ENCODE measurements at regions not wholly inside any gene's neighbourhood (a gene's known extent, or its start where the extent isn't known, plus 50 kb on each side); places are given as distances from the start of the nearest gene placed in this dataset.

DNA sequence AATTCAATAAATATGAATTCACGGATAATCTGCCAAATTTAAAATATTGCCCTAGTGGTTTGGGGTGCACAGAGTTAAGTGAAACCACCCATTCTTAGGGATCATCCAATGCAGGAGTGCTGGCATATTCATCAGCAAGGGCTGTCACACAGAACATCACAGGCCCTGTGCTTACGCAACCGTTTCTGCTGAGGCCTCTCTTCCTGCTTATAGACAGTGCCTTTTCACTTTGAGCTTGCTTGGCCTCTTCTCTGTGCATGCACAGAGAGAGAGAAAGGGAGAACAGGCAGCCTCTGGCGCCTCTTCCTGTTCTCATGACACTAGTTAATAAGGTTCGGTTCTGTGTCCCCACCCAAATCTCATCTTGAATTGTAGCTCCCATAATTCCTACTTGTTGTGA, 366.3 kb downstream of the ICE1 start:
- TF ChIP-seq EZH2 (IDR thresholded peaks at IDR 0.05; ENCODE audit: borderline replicate concordance, low read depth, low read length, severe bottlenecking) = no peak
- TF ChIP-seq, protein P1, sequence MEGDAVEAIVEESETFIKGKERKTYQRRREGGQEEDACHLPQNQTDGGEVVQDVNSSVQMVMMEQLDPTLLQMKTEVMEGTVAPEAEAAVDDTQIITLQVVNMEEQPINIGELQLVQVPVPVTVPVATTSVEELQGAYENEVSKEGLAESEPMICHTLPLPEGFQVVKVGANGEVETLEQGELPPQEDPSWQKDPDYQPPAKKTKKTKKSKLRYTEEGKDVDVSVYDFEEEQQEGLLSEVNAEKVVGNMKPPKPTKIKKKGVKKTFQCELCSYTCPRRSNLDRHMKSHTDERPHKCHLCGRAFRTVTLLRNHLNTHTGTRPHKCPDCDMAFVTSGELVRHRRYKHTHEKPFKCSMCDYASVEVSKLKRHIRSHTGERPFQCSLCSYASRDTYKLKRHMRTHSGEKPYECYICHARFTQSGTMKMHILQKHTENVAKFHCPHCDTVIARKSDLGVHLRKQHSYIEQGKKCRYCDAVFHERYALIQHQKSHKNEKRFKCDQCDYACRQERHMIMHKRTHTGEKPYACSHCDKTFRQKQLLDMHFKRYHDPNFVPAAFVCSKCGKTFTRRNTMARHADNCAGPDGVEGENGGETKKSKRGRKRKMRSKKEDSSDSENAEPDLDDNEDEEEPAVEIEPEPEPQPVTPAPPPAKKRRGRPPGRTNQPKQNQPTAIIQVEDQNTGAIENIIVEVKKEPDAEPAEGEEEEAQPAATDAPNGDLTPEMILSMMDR (IDR thresholded peaks at IDR 0.05; ENCODE audit: extremely low read depth in 1 of 2, insufficient read depth in 1 of 2, low read depth in 1 of 2, low read length in 2 of 2) = no peak
- no peak for TF ChIP-seq MAX (IDR thresholded peaks at IDR 0.05; ENCODE audit: insufficient read depth, insufficient read length)
- no peak for TF ChIP-seq POLR2AphosphoS5 (IDR thresholded peaks at IDR 0.05; ENCODE audit: insufficient read depth, low read depth, low read length)
